Stimulated activated CD4-positive, alpha-beta T cell treated with anti-CD3 and anti-CD28 coated beads, Interleukin-15, amount 100 ng/mL, for 48 hours (primary cell): ENCODE measurements at regions not wholly inside any gene's neighbourhood (a gene's known extent, or its start where the extent isn't known, plus 50 kb on each side); places are given as distances from the start of the nearest gene placed in this dataset.

Experiments used
- DNase-seq, 2 donors: peaks; one replicate each; pipeline ENCODE4 v3.0.0-alpha.2; 2020; ENCODE audit warnings: low read depth in 2 of 2

DNA sequence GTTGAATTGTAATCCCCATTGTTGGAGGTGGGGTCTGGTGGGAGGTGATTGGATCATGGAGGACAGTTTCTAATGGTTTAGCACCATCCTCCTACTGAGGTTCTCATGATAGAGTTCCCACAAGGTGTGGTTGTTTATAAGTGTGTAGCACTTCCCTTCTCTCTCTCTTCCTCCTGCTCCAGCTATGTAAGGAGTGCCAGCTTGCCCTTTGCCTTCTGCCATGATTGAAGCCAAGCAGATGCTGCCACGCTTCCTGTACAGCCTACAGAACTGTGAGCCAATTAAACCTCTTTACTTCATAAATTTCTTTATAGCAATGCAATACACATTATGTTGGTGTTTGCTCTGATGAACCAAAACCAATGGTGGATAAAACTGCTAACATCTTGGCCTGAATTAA is 238.2 kb downstream of the EFNB2 start:
- no peak for DNase-seq

DNA sequence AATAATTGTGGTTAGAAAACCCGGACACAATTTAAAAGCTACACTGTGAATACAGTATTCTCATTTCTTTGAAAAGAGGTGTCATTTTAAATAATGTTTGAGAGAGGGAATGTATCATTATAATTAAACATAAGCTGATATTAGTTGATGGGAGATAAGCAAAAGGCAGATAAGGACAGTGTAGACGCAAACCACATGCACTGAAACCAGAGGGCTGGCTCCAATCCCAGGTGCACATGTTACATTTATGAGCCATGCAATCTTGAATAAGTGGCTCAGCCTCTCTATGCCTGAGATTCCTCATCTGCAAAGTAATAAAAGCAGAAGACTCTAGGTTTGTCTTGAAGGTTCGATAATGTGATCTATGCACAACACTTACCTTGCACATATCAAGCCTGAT is 238.7 kb downstream of the EFNB2 start:
- no peak for DNase-seq

- no peak for DNase-seq
Measured at GRCh38 chr13:106295971-106296370, 239.5 kb downstream of the EFNB2 start.

- DNase-seq = no peak
Measured at GRCh38 chr13:106291006-106291405, 244.5 kb downstream of the EFNB2 start.

DNA sequence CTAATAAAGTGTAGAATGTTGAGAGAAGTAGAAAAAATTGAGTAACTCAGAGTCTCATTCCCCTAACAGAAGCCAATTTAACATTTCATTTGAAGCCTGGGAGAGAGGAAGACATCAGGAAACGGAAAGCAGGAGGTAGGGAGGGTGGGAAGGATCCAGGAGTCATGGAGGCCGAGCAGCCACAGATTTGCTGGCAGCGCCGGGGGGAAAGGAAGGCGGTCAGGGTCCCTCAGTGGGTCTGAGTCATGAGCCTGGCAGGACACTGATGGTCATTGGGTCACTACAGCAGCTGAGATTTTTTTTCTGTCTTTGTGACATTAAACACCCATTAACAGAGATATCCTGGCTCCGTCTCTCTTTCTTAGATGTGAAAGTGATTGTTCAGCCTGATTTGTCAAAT is 248.1 kb downstream of the EFNB2 start:
- no peak for DNase-seq

DNA sequence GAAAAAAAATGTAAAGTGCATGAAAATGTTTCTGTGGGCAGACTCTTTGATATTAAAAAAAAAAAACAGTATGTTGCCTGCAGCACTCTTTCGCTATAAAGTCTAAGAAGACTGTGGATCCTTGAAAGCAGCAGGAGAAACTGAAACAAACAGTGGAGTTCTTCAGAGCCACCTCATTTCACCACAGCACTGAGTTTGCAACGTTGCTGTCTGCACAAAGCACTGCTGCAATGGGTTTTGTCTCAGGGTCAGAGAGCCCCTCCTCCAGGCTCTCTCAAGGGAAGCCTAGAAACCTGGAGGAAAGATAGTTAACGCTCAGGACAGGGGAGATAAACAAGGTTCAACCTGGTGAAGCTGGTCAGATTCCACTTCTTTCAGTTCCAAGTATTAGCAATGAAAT is 248.7 kb downstream of the EFNB2 start:
- no peak for DNase-seq

GRCh38 chr13:106284358-106284757 is 251.1 kb downstream of the EFNB2 start:
- DNase-seq = no peak

DNA sequence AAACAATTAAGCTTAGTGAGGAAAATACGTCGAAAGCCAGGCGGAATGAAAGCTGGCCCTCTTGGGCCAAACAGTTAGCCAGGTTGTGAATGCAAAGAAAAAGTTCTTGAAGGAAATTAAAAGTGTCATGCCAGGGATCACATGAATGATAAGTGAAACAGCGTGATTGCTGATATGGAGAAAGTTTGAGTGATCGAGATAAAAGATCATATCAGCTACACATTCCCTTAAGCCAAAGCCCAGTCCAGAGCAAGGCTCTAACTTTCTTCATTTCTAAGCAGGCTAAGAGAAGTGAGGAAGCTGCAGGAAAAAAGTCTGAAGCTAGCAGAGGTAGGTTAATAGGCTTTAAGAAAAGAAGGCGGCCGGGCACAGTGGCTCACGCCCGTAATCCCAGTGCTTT is 254.0 kb downstream of the EFNB2 start:
- DNase-seq = no peak

DNA sequence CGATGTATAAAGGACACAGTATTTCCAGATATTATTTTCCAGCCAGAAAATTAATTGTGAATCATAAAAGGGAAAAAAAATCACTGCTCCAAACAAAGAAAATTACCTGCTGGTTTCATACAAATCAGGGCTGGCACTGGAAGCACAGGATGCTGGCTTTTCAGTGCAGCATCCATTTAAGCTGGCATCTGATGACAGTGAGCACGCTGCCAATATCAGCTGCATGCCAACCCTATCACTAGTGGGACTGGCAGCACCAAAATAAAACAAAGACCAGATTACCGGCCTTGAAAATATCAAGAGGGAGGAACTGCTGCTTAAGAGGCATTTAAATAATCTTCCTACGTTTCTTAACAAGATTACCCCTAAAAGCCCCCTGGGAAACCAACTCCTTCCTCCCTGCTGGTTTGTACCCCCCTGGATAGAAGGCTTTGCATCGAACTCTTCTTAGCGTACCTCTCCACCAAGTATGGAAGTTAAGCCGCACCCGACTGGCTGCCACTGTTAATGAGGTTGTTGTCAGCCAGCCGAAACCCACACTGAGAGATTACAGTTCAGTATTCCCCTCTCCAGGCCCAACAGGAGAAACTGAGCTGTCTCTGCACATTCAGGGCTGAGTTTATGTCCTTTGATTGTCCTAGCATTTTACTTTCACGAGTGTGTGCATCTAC is 257.8 kb downstream of the EFNB2 start:
- no peak for DNase-seq

GRCh38 chr13:106276876-106277275 is 258.6 kb downstream of the EFNB2 start:
- DNase-seq = no peak

- DNase-seq = no peak
Measured at GRCh38 chr13:106275446-106276032, 259.9 kb downstream of the EFNB2 start.

DNA sequence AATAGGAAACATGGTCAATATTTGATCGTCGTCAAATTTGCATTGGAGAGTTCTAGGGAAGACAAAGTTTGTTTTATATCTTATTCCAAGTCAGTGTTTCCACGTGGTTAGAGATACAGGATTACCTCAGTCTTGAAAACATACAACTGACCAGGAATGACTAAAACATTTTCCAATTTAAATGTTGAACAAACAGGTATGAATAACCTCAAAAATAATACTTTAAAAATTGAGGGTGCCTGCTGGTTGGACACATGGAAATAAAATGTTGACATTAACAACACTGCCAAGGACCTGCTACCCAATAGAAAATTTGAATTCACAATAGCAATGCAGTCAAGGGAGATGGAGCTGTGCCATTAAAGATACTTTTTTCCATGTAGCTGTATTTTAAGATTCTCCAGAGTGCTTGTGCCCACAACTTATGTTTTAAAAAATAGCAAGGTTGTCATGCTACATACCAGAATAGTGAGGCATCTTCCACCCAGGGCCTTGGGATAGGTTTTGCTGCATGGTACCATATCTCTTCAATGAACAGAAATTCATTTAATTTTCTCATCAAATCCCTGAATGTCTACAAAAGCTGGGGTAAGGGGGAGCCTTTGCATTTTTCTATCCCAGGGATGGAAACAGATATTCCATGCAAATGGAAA is 260.8 kb downstream of the EFNB2 start:
- DNase-seq = no peak

DNA sequence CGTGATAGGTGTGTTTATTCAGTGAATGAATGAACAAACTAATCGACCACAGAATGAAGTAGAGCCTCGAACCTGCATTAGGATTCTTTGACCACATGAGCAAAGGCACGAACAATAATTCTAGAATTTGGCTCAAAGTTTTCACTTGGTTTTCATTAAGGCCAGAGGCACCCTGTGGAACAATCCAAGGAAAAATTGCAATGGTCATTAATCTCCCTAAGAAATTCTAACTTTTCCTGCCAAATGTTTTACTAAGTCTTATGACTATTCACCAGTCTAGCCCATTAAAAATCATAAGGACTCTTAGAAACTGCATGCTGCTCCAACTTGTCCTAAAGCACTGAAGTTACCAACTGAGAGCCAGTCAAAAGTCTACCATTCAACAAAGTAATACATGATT is 271.7 kb downstream of the EFNB2 start:
- no peak for DNase-seq

GRCh38 chr13:106262886-106263285 is 272.6 kb downstream of the EFNB2 start:
- no peak for DNase-seq

- no peak for DNase-seq
Measured at GRCh38 chr13:106261450-106261849, 274.0 kb downstream of the EFNB2 start.

- no peak for DNase-seq
Measured at GRCh38 chr13:106260352-106260751, 275.1 kb downstream of the EFNB2 start.

- no peak for DNase-seq
Measured at GRCh38 chr13:106259928-106260327, 275.5 kb downstream of the EFNB2 start.

- no peak for DNase-seq
Measured at GRCh38 chr13:106246666-106247188, 288.7 kb downstream of the EFNB2 start.

DNA sequence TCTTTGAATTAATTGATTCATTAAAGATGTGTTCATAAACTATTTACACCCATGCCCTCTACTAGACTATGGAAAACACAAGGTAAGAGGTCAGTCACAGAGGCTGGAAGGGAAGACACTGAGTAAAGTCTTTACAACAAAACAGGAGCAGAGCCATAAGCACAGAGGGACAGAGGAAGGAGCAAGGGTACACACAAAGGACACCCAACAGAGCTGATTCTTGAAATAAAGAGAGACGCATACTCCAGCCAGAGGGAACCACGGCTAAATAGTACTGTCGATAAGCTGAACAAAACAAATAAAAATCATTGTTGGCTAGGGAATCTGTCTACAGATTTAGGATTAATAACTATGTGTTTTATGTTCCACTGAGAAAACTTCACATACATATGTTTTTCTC is 289.2 kb downstream of the EFNB2 start:
- DNase-seq = no peak

- no peak for DNase-seq
Measured at GRCh38 chr13:106243011-106243565, 292.4 kb downstream of the EFNB2 start.

DNA sequence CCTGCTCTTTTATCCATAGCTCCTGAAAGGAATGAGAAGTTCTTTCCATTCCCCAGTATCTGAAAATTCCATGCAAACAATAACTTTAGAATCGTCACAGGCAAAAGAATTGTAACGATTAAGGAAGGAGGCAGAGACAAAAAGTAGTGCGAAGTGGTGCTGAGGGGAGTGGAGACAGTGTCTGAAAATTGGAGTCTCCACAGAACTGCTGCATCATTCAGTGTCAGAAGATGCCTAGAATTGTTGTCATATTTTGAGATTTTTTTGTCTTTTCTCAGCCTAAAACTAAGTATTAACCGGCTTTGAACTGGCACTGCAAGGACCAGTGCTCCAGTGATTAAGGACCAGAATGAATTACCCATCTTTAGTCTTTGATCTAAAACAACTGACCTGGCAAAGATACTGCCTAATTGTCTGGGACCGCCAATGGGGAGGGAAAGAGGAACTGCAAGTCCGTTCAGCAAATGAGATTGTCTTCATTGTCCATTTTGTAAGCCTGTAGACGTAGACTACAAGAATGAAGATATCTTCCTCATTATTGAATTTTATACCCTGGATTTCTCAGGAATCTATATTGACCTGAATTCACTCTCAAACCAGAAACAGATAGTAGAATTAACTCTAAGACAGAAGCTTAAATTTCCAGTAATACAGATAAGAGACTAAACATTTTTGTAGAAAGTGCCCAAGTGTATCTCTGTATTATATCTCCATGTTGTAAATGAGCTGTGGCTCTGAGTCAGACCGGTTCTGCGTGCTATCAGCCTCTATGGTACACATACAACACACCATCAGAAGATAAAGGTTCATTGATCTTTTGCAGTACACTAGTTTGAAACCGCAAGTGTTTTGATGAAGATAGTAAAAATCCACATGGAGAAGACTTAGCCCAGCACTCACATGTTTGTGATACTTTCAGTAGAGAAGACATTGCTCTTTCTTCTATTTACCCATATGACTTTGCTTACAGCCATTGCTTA is 293.2 kb downstream of the EFNB2 start:
- DNase-seq = no peak

GRCh38 chr13:106238690-106239089 is 296.8 kb downstream of the EFNB2 start:
- no peak for DNase-seq
